GM10248 (cell line): ENCODE measurements at regions not wholly inside any gene's neighbourhood (a gene's known extent, or its start where the extent isn't known, plus 50 kb on each side); places are given as distances from the start of the nearest gene placed in this dataset.
"Not testable (repeated sequence)": the region's sequence is repeated elsewhere in the genome, so short reads cannot be mapped to it uniquely, and the experiment has no call there.

Experiments used
- CTCF ChIA-PET: fragments of 300-600 bp; sonication (Branson Sonifier 250); formaldehyde crosslinking; extraction: SDS; loops from one replicate; lab custom pipeline; 2021; ENCODE audit warnings: antibody characterized with exemption; lab: Yijun Ruan, JAX
- POLR2A ChIA-PET: fragments of 350-650 bp; sonication (Branson Sonifier 250); formaldehyde crosslinking; extraction: SDS; loops from one replicate; lab custom pipeline; 2020; ENCODE audit warnings: antibody characterized with exemption; lab: Yijun Ruan, JAX
- DNase-seq: peaks from one replicate; pipeline ENCODE4 v3.0.0; 2012; ENCODE audit errors: extremely low spot score
- TF ChIP-seq, protein P1 (sequence below): IDR thresholded peaks from 2 replicates; pipeline ENCODE4 v1.5.1; 2012; ENCODE audit warnings: mild to moderate bottlenecking, low read depth; ENCODE audit errors: extremely low read depth, missing control alignments, control extremely low read depth

DNA sequence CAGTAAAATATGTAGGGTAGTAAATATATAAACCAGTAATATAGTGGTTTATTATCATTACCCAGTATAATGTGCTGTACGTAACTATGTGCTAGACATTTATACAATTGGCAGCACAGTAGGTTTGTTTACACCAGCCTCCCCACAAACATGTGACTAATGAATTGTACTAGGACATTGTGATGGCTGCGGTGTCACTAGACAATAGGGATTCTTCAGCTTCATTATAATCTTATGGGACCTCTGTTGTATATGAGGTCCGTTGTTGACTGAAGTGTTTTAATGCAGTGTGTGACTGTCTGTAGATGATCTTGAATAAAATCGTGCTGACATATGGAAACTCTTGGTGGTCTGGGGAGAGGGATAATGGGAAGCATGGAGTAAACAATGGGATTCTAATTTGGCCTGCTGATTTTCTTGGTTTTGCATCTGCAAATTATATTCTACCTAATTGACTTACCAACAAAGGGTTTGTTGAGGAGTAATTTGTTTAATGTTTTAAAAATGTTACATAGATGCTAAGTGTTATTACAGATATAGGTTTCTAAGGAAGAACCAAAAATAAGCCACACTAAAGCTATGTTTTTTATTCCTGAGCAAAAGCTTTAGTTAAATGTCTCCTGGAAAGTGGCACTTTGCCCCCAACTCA lies 496.5 kb upstream of the TBL1XR1 start:
- TF ChIP-seq, protein P1, sequence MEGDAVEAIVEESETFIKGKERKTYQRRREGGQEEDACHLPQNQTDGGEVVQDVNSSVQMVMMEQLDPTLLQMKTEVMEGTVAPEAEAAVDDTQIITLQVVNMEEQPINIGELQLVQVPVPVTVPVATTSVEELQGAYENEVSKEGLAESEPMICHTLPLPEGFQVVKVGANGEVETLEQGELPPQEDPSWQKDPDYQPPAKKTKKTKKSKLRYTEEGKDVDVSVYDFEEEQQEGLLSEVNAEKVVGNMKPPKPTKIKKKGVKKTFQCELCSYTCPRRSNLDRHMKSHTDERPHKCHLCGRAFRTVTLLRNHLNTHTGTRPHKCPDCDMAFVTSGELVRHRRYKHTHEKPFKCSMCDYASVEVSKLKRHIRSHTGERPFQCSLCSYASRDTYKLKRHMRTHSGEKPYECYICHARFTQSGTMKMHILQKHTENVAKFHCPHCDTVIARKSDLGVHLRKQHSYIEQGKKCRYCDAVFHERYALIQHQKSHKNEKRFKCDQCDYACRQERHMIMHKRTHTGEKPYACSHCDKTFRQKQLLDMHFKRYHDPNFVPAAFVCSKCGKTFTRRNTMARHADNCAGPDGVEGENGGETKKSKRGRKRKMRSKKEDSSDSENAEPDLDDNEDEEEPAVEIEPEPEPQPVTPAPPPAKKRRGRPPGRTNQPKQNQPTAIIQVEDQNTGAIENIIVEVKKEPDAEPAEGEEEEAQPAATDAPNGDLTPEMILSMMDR: no peak
- CTCF ChIA-PET: no interaction called here
- POLR2A ChIA-PET: no interaction called here
- no peak for DNase-seq

DNA sequence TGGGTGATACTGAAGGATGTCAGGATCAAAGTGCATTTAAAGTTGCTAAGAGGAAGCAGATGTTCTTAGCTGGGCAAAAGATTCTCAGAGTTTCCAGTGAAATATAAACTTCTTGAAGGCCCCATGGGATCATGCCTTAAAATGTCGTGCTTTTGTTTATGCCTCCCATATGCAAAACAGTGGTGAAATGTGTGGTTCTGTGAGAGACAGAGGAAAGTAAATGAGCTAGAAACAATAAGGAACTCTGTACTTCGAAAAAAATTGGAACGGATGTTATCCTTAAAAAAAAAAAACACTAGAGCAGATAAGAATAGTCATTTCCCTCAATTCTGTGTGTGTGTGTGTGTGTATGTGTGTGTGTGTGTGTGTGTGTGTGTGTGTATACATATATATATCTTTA lies 497.0 kb upstream of the TBL1XR1 start:
- TF ChIP-seq, protein P1: no peak
- ChIA-PET CTCF (no interaction called here), POLR2A (no interaction called here)
- no peak for DNase-seq

DNA sequence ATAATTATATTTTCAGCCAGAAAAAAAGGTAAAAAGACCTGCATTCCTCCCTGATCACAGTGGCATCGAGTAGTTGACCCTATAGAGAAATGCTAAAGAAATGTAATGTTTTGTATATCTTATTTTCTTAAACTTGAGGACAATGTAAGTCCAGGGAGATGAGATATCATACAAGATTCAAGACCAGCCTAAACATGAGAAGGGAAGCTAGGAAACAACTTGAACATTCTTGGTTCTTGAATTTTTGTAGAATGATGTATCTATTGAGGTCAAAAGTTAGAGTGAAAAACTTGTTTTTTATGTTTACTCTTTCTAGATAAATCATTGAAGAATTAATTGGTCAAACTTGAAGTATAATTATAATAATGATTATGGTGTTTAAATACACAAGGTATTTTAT lies 497.7 kb upstream of the TBL1XR1 start:
- no peak for DNase-seq
- ChIA-PET CTCF (interaction anchor here (0.9 kb wide), 1 partner anchor 13 kb away, joined by 3 read pairs; no protein-coding TSS in a partner anchor), POLR2A (no interaction called here)
- TF ChIP-seq, protein P1: no peak

DNA sequence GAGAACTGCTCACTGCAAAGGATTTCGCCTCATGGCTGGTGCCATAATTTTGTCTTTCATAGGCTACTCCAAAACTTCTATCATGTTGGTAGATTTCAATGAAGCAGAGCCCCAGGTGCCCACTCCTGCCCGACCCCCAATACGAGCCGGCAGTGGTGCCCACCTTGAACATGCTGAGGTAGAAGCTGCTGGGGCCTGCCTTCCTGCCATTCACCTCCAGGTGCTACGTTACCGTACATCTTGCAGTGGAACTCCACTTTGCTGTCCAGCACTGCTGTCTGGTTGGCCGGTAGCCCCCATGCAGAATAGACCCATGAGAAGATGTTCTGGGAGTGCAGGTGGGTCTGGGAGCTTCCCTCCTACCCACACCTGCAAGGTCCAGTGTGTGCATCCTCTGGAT lies 502.8 kb upstream of the TBL1XR1 start:
- POLR2A ChIA-PET: no interaction called here
- TF ChIP-seq, protein P1: no peak
- DNase-seq: no peak
- CTCF ChIA-PET: interaction anchor here (1.2 kb wide), 1 partner anchor 11 kb away, joined by 3 read pairs; no protein-coding TSS in a partner anchor

DNA sequence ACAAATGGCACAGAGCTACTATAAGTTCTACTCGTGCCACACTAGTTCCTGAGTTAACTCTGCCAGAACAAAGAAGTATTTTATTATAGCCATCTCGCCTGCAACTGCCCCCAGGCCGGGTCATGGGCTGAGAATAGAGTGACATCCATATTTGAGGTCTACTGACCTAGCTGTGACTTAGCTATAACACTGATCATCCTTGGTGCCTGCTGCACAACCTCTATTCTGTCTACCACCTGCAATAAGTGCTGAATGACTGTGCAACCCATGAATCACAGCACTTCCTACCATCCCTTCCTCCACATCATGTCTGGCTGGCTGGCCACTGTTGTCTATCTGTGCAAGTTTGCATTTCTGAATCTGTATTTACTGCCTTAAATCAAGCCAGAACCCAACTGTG lies 506.5 kb upstream of the TBL1XR1 start:
- POLR2A ChIA-PET: no interaction called here
- no peak for DNase-seq
- TF ChIP-seq, protein P1: no peak
- CTCF ChIA-PET: no interaction called here

DNA sequence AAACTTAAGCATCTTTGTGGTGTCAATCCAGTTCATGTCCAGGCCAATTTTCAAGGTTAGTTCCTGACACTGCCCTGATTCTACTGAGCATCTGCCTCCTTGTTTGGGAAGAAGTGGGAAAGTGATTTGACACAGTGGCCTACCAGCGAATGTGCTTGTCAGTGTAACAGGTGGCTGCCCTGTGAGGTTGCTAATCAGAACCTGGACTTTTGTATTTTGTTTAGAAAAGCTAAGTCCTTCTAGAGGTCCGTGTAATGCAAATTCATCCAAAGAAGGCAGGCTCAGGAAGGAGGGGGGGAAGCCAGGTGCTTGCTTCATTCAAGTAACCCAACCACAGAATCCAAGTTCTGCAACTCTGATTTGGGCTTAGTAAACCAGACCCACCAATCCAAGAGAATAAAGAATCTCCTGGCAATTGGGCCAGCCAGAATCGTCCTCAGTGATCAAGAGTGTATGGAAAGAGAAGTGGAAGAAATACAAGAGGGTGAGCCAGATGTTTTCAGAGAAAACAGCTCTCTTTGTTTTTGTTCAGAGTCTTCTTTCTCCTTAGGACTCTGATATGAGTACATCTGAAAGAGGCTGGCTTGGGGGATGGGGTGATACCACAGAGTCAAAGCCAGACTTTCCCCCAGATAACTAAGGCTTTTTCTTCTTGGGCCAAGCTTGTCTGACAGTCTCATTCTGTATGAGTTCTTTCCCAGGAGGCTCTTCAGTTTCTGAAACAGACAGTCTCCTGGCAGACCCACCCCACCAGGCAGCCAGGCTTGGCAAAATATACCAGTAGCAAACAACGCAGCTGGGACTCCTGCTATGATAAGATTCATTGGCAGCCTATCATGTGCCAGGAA lies 508.9 kb upstream of the TBL1XR1 start:
- TF ChIP-seq, protein P1: no peak
- ChIA-PET POLR2A (no interaction called here), CTCF (interaction anchor here (0.8 kb wide), 1 partner anchor 37 kb away, joined by 3 read pairs; no protein-coding TSS in a partner anchor)
- no peak for DNase-seq

DNA sequence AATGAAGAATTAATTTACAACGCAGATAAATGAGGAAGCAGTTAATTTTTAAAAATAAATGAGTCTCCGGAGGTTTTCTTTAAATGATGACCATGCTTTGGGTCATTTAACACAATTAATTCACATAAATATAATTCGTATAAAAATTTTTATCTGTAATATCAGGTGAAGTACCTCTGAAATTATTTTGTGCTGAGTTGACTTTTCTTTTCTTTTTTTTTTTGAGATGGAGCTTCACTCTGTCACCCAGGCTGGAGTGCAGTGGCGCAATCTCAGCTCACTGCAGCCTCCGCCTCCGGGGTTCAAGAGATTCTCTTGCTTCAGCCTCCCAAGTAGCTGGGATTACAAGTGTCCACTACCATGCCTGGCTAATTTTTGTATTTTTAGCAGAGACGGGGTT lies 512.2 kb upstream of the TBL1XR1 start:
- CTCF ChIA-PET: interaction anchor here (0.7 to 0.9 kb wide), 2 partner anchors 10 to 68 kb away, joined by 3 read pairs; no protein-coding TSS in a partner anchor
- POLR2A ChIA-PET, DNase-seq: not testable (repeated sequence)
